ENCODE measurements at regions not wholly inside any gene's neighbourhood (a gene's known extent, or its start where the extent isn't known, plus 50 kb on each side); places are given as distances from the start of the nearest gene placed in this dataset.
"Not testable (repeated sequence)": the region's sequence is repeated elsewhere in the genome, so short reads cannot be mapped to it uniquely, and the experiment has no call there.

- Mint-ChIP-seq H3K9me3 (peaks cover 8% of the 10 kb centered on the region), H3K4me1 (ENCODE audit: low read depth) (peaks cover 1% of the 10 kb centered on the region), H3K4me3 (no peak overlapping the region), H3K27ac (no peak overlapping the region), H3K27me3 (ENCODE audit: low read depth) (no peaks in the 10 kb centered on the region), H3K36me3 (ENCODE audit: low read depth) (no peaks in the 10 kb centered on the region)
Measured at GRCh38 chr14:46596236-46596635, 55.3 kb downstream of the RPL10L start.

DNA sequence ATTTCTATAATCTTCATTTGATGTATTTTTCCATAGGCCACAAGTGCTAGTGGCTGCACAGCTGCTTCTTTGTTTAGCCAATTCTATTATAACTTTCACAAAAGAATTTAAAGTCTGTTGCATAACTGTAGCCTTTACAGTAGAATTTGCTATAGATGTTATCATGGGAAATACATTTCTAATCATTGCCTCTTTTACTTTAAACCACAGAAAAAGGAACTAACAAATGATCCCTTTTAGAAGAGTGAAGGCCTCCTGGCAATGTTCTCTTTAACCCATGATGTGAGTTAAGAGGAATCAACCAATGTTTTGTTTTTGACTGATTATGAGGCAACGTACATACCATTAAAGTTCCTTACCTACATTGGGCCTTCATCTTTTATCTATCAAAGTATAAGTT lies 68.8 kb downstream of the RPL10L start:
- Mint-ChIP-seq H3K36me3 (ENCODE audit: low read depth) (no peaks in the 10 kb centered on the region), H3K4me1 (ENCODE audit: low read depth) (no peaks in the 10 kb centered on the region), H3K4me3 (no peak overlapping the region), H3K9me3 (peaks cover 3% of the 10 kb centered on the region), H3K27me3 (ENCODE audit: low read depth) (no peaks in the 10 kb centered on the region), H3K27ac (no peak overlapping the region)

- Mint-ChIP-seq H3K9me3 (peaks cover 2% of the 10 kb centered on the region), H3K4me1 (ENCODE audit: low read depth) (no peaks in the 10 kb centered on the region), H3K36me3 (ENCODE audit: low read depth) (no peaks in the 10 kb centered on the region), H3K27ac (no peak overlapping the region), H3K27me3 (ENCODE audit: low read depth) (no peaks in the 10 kb centered on the region), H3K4me3 (no peak overlapping the region)
Measured at GRCh38 chr14:46581036-46581671, 70.4 kb downstream of the RPL10L start.

DNA sequence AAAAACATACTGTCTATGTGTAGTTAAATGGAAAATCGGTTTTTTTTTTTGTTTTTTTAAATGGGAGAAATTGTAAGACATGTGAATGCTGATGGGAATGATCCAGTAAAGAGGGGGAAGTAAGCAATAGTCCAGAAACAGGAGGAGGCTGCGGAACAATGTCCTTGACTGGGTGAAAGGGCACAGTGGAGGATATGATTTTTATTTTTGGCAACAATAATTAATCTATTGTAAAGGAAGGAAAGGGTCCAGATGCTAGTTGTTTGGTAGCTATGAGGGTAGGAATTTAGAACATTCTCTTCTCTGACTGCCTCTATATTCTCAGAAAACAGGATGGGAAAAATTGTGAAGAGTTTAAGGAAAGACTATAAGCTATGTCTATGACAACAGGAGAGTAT lies 76.6 kb downstream of the RPL10L start:
- no peak overlapping the region for H3K27ac Mint-ChIP-seq
- no peaks in the 10 kb centered on the region for H3K9me3 Mint-ChIP-seq
- no peaks in the 10 kb centered on the region for H3K4me1 Mint-ChIP-seq (ENCODE audit: low read depth)
- H3K4me3 Mint-ChIP-seq, result no peak overlapping the region
- no peaks in the 10 kb centered on the region for H3K27me3 Mint-ChIP-seq (ENCODE audit: low read depth)
- no peaks in the 10 kb centered on the region for H3K36me3 Mint-ChIP-seq (ENCODE audit: low read depth)

- no peaks in the 10 kb centered on the region for H3K36me3 Mint-ChIP-seq (ENCODE audit: low read depth)
Measured at GRCh38 chr14:46574221-46574977, 77.2 kb downstream of the RPL10L start.

GRCh38 chr14:46573498-46573897 lies 78.1 kb downstream of the RPL10L start:
- H3K27ac Mint-ChIP-seq, result no peak overlapping the region
- H3K4me1 Mint-ChIP-seq (ENCODE audit: low read depth), result no peaks in the 10 kb centered on the region
- no peak overlapping the region for H3K4me3 Mint-ChIP-seq
- H3K27me3 Mint-ChIP-seq (ENCODE audit: low read depth), result no peaks in the 10 kb centered on the region
- no peaks in the 10 kb centered on the region for H3K36me3 Mint-ChIP-seq (ENCODE audit: low read depth)
- peaks cover 2% of the 10 kb centered on the region for H3K9me3 Mint-ChIP-seq

More at GRCh38 chr14:46574221-46574977, 77.2 kb downstream of the RPL10L start:
- H3K4me3 Mint-ChIP-seq, result no peak overlapping the region
- no peak overlapping the region for H3K27ac Mint-ChIP-seq
- no peaks in the 10 kb centered on the region for H3K4me1 Mint-ChIP-seq (ENCODE audit: low read depth)
- no peaks in the 10 kb centered on the region for H3K9me3 Mint-ChIP-seq
- no peaks in the 10 kb centered on the region for H3K27me3 Mint-ChIP-seq (ENCODE audit: low read depth)

- Mint-ChIP-seq H3K27me3 (ENCODE audit: low read depth) (no peaks in the 10 kb centered on the region), H3K4me3 (no peak overlapping the region), H3K4me1 (ENCODE audit: low read depth) (no peaks in the 10 kb centered on the region), H3K27ac (no peak overlapping the region), H3K36me3 (ENCODE audit: low read depth) (no peaks in the 10 kb centered on the region), H3K9me3 (peaks cover 8% of the 10 kb centered on the region)
Measured at GRCh38 chr14:46571970-46572369, 79.6 kb downstream of the RPL10L start.

- H3K4me1 Mint-ChIP-seq (ENCODE audit: low read depth); H3K36me3 Mint-ChIP-seq (ENCODE audit: low read depth); H3K4me3 Mint-ChIP-seq; H3K27me3 Mint-ChIP-seq (ENCODE audit: low read depth); H3K27ac Mint-ChIP-seq: not testable (repeated sequence)
- H3K9me3 Mint-ChIP-seq, result peaks cover 12% of the 10 kb centered on the region
Measured at GRCh38 chr14:46568161-46568560, 83.4 kb downstream of the RPL10L start.

GRCh38 chr14:46550836-46551235 lies 100.7 kb downstream of the RPL10L start:
- Mint-ChIP-seq H3K27me3 (ENCODE audit: low read depth) (no peaks in the 10 kb centered on the region), H3K4me3 (no peak overlapping the region), H3K9me3 (peaks cover 43% of the 10 kb centered on the region), H3K36me3 (ENCODE audit: low read depth) (no peaks in the 10 kb centered on the region), H3K4me1 (ENCODE audit: low read depth) (no peaks in the 10 kb centered on the region), H3K27ac (no peak overlapping the region)

DNA sequence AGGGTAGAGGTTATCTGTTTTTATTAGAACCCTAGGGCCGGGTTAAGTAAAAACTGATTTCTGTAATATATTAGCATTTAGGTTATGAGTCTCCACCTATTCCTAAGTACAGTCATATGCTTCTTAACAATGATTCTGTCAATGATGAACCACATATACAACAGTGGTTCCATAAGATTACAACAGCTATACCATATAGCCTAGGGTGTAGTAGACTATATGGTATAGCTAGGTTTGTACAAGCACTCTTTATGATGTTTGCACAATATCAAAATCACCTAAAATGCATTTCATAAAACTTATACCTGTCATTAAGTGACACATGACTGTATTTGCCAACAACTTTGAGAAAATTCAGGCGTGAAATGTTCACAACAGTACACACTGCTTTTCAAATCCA lies 110.6 kb downstream of the RPL10L start:
- Mint-ChIP-seq H3K27me3 (ENCODE audit: low read depth) (no peaks in the 10 kb centered on the region), H3K4me1 (ENCODE audit: low read depth) (no peaks in the 10 kb centered on the region), H3K9me3 (peaks cover 23% of the 10 kb centered on the region), H3K36me3 (ENCODE audit: low read depth) (no peaks in the 10 kb centered on the region), H3K27ac (no peak overlapping the region), H3K4me3 (no peak overlapping the region)

DNA sequence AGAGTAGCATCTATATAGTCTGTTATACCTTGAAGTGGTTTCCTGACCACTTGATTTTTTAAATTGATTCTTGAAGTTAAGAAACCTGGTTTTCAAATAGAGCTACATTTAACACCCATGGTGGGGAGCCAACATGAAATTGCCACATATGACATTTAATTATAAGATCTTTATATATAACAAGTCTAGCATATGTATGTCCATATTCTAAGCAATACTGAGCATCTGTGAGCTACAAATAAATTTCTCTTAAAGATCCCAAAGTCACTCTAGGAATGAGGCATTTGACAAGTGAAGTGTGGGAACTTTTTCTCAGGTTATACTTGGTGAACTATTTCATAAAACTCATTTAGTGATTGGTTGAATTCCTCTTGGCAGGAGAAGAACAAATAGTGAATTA lies 132.5 kb downstream of the RPL10L start:
- Mint-ChIP-seq H3K9me3 (peaks cover 5% of the 10 kb centered on the region), H3K27me3 (ENCODE audit: low read depth) (no peaks in the 10 kb centered on the region), H3K36me3 (ENCODE audit: low read depth) (no peaks in the 10 kb centered on the region), H3K4me1 (ENCODE audit: low read depth) (no peaks in the 10 kb centered on the region), H3K4me3 (no peak overlapping the region), H3K27ac (no peak overlapping the region)

DNA sequence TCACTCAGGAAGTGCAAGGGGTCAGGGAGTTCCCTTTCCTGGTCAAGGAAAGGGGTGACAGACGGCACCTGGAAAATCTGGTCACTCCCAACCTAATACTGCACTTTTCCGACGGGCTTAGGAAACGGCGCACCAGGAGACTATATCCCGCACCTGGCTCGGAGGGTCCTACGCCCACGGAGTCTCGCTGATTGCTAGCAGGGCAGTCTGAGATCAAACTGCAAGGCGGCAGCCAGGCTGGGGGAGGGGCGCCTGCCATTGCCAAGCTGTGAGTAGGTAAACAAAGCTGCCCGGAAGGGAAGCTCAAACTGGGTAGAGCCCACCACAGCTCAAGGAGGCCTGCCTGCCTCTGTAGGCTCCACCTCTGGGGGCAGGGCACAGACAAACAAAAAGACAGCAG lies 142.8 kb downstream of the RPL10L start:
- not testable (repeated sequence) for H3K27me3 Mint-ChIP-seq (ENCODE audit: low read depth); H3K4me3 Mint-ChIP-seq; H3K27ac Mint-ChIP-seq; H3K4me1 Mint-ChIP-seq (ENCODE audit: low read depth); H3K36me3 Mint-ChIP-seq (ENCODE audit: low read depth)
- peaks cover 21% of the 10 kb centered on the region for H3K9me3 Mint-ChIP-seq

DNA sequence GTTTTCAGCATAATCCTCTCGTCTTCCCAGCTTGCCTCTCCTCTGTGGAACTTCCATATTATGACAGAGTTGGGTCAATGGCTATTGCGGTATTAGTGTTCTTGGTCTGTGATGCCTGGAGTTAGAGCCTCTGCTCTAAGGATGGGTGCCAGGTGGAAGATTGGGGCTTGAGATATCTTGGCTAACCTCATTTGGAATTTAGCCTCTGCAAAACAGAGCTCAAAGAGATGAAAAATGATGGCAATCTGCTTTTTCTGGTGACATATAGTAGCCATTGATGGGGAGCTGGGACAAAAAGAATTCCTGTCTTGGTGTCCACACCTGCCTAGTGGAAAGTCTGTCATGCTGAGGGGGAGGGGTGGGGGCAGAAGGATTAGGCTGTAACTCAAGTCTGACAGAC lies 152.1 kb downstream of the RPL10L start:
- H3K36me3 Mint-ChIP-seq (ENCODE audit: low read depth), result no peaks in the 10 kb centered on the region
- no peaks in the 10 kb centered on the region for H3K4me1 Mint-ChIP-seq (ENCODE audit: low read depth)
- H3K9me3 Mint-ChIP-seq, result peaks cover 31% of the 10 kb centered on the region
- no peak overlapping the region for H3K4me3 Mint-ChIP-seq
- H3K27ac Mint-ChIP-seq, result no peak overlapping the region
- no peaks in the 10 kb centered on the region for H3K27me3 Mint-ChIP-seq (ENCODE audit: low read depth)

DNA sequence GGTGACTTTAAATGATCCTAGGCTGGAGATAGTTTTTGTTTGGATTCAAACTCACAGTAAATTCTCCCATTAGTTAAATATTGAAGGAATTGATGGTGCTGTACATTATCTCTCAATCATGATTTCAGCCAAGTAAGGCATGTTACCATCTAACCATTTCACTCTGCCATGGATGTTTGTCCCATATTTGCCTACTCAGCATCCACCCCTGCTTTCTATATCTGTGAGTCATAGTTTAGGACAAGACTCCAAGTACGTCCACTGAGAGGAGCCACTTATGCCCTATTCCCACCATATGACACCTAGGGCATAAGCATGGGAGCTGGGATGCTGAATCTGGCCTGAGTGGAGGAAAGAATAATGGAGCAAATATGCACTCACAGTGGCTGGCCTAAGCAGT lies 155.2 kb downstream of the RPL10L start:
- Mint-ChIP-seq H3K27ac (no peak overlapping the region), H3K9me3 (peaks cover 30% of the 10 kb centered on the region), H3K4me3 (no peak overlapping the region), H3K27me3 (ENCODE audit: low read depth) (no peaks in the 10 kb centered on the region), H3K4me1 (ENCODE audit: low read depth) (no peaks in the 10 kb centered on the region), H3K36me3 (ENCODE audit: low read depth) (no peaks in the 10 kb centered on the region)

DNA sequence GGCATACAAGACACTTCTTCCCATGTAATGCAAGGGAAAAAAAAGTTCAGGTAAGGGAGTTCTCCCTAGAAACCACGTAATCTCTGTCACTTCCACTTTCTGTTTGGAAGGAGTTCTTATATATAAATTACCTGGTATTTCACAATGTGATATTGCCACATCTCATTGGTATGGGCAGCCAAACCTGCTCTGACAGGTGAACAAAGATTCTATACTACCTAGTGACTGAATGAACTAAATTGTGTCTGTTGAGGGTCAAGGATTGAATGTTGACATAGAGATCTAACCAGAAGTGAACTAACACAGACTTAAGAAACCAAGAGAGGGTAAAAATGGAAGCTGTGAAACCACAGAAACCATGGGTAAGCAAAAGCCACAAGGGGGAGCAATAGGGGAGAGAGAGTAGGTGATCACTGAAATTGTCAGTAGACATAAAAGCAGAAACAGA lies 161.3 kb downstream of the RPL10L start:
- H3K9me3 Mint-ChIP-seq, result peaks cover 30% of the 10 kb centered on the region
- H3K27ac Mint-ChIP-seq, result no peak overlapping the region
- H3K36me3 Mint-ChIP-seq (ENCODE audit: low read depth), result no peaks in the 10 kb centered on the region
- no peaks in the 10 kb centered on the region for H3K27me3 Mint-ChIP-seq (ENCODE audit: low read depth)
- no peak overlapping the region for H3K4me3 Mint-ChIP-seq
- no peaks in the 10 kb centered on the region for H3K4me1 Mint-ChIP-seq (ENCODE audit: low read depth)
